Lung (tissue), 11 donors: ENCODE measurements at regions not wholly inside any gene's neighbourhood (a gene's known extent, or its start where the extent isn't known, plus 50 kb on each side); places are given as distances from the start of the nearest gene placed in this dataset.

Source experiments
- ATAC-seq: fragments of 200-7000 bp; cut with Tn5 transposase; one replicate; pipeline ENCODE4 v1.9.1; 2020; ENCODE audit warnings: moderate number of reproducible peaks; ENCODE audit not compliant: insufficient read depth, low FRiP score
- DNase-seq, 3 donors: peaks; one replicate each; pipeline ENCODE4 v3.0.0-alpha.2; 2013 to 2017
- H3K27ac ChIP-seq, 2 donors: one replicate each; pipeline ENCODE4 v1.5.1; 2013; ENCODE audit warnings: mild to moderate bottlenecking in 2 of 2, moderate library complexity in 2 of 2, control low read depth in 1 of 2, inconsistent platforms in 1 of 2, low read depth in 1 of 2, low read length in 1 of 2
- H3K27me3 ChIP-seq, 3 donors: one replicate each; pipeline ENCODE4 v1.5.1; 2013; ENCODE audit warnings: low read length in 2 of 3; ENCODE audit not compliant: control insufficient read depth in 3 of 3, insufficient read depth in 3 of 3
- H3K36me3 ChIP-seq, 4 donors: one replicate each; pipeline ENCODE4 v1.5.1; 2013; ENCODE audit warnings: low read length in 4 of 4, mild to moderate bottlenecking in 1 of 4, moderate library complexity in 1 of 4; ENCODE audit not compliant: control insufficient read depth in 4 of 4, insufficient read depth in 4 of 4
- H3K4me1 ChIP-seq, 5 donors: one replicate each; pipeline ENCODE4 v1.5.1; 2013; ENCODE audit warnings: low read length in 5 of 5, mild to moderate bottlenecking in 2 of 5, moderate library complexity in 1 of 5; ENCODE audit not compliant: control insufficient read depth in 5 of 5, insufficient read depth in 5 of 5
- H3K4me3 ChIP-seq: one replicate; pipeline ENCODE4 v1.5.1; 2013; ENCODE audit warnings: mild to moderate bottlenecking, control low read depth, moderate library complexity
- H3K9ac ChIP-seq, 2 donors: one replicate each; pipeline ENCODE4 v1.5.1; 2013; ENCODE audit warnings: low read length in 2 of 2, control low read depth in 1 of 2; ENCODE audit not compliant: insufficient read depth in 1 of 2
- H3K9me3 ChIP-seq, 4 donors: one replicate each; pipeline ENCODE4 v1.5.1; 2013; ENCODE audit warnings: low read length in 3 of 4, mild to moderate bottlenecking in 1 of 4, moderate library complexity in 1 of 4; ENCODE audit not compliant: control insufficient read depth in 4 of 4, insufficient read depth in 3 of 4
- CTCF ChIP-seq: IDR thresholded peaks from 2 replicates; pipeline ENCODE4 v1.5.1; 2012; ENCODE audit warnings: mild to moderate bottlenecking; ENCODE audit errors: control extremely low read depth, extremely low read depth
- WGBS, 2 donors: extraction: QIAGEN DNeasy Blood & Tissue Kit; methylation state at CpG; one replicate each; pipeline ENCODE4 v1.1.7; 2013; 5-methylcytosine and 5-hydroxymethylcytosine counted together
- donor health status: control.
- donor health status: control.
- donor health status: Bipolar disorder and iron deficiency.
- donor health status: healthy.
- donor health status: DM: yes; HTN: yes; CAD: no.

DNA sequence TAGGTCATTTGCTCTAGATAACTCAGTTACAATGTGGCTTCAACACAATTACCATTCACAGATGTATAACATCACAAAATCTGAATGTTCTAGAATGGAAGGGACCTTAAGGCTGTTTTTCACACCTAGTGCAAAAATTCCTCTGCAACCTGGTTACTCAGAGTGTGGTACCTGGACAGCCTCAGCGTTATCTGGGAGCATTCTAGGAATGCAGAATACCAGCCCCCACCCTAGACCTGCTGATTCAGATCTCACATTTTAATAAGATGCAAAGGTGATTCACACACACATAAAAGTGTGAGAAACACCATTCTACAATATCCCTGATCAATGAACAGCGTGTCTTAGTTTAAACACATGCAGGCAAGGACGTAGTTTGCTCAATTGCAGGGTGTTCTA, 233.1 kb downstream of the TDRD15 start:
- H3K4me3 ChIP-seq = no peak overlapping the region
- no peaks in the 10 kb centered on the region for H3K27me3 ChIP-seq
- peaks cover 0 to 26% (median 0%) of the 10 kb centered on the region in 5 donors for H3K4me1 ChIP-seq
- H3K27ac ChIP-seq = no peak overlapping the region
- TF ChIP-seq CTCF = no peak
- H3K9me3 ChIP-seq = no peaks in the 10 kb centered on the region
- ATAC-seq (no peak), DNase-seq (no peak)
- no peak overlapping the region for H3K9ac ChIP-seq
- H3K36me3 ChIP-seq = no peaks in the 10 kb centered on the region
- 69 to 74% methylated on average over 3 of the region's 3 CpGs for WGBS, 2 donors

- no peaks in the 10 kb centered on the region for H3K27me3 ChIP-seq
- ATAC-seq (no peak), DNase-seq (peak in 2 of 3 donors; percentile 47 to 53)
- no peak overlapping the region for H3K9ac ChIP-seq
- H3K36me3 ChIP-seq = no peaks in the 10 kb centered on the region
- no peaks in the 10 kb centered on the region for H3K9me3 ChIP-seq
- peaks cover 0 to 30% (median 0%) of the 10 kb centered on the region in 5 donors for H3K4me1 ChIP-seq
- 80 to 86% methylated on average over 2 of the region's 2 CpGs for WGBS, 2 donors
- no peak overlapping the region for H3K27ac ChIP-seq
- H3K4me3 ChIP-seq = no peak overlapping the region
- no peak for TF ChIP-seq CTCF
Measured at GRCh38 chr2:21358976-21359375, 235.2 kb downstream of the TDRD15 start.

- WGBS, 2 donors = 73 to 84% methylated on average over 3 of the region's 3 CpGs
- Histone ChIP-seq H3K27ac (no peak overlapping the region), H3K4me3 (no peak overlapping the region), H3K4me1 (peaks cover 0 to 26% (median 0%) of the 10 kb centered on the region in 5 donors), H3K9ac (no peak overlapping the region), H3K27me3 (no peaks in the 10 kb centered on the region), H3K9me3 (no peaks in the 10 kb centered on the region), H3K36me3 (no peaks in the 10 kb centered on the region)
- ATAC-seq (no peak), DNase-seq (peak; percentile 76 to 93 (median 92))
- no peak for TF ChIP-seq CTCF
Measured at GRCh38 chr2:21361384-21361783, 237.6 kb downstream of the TDRD15 start.

GRCh38 chr2:21361957-21362486, 238.3 kb downstream of the TDRD15 start:
- Histone ChIP-seq H3K27me3 (no peaks in the 10 kb centered on the region), H3K9ac (no peak overlapping the region), H3K27ac (no peak overlapping the region), H3K36me3 (no peaks in the 10 kb centered on the region), H3K9me3 (no peaks in the 10 kb centered on the region), H3K4me3 (no peak overlapping the region), H3K4me1 (peaks cover 0 to 22% (median 0%) of the 10 kb centered on the region in 5 donors)
- no peak for TF ChIP-seq CTCF
- no peak for ATAC-seq
- peak in 2 of 3 donors; percentile 17 to 41 for DNase-seq
- 74 to 85% methylated on average over 5 of the region's 5 CpGs for WGBS, 2 donors
